GM04503 (cell line): ENCODE measurements at regions not wholly inside any gene's neighbourhood (a gene's known extent, or its start where the extent isn't known, plus 50 kb on each side); places are given as distances from the start of the nearest gene placed in this dataset.

Source experiments
- DNase-seq: peaks from one replicate; pipeline ENCODE4 v3.0.0-alpha.2; 2012; ENCODE audit warnings: low read depth

DNA sequence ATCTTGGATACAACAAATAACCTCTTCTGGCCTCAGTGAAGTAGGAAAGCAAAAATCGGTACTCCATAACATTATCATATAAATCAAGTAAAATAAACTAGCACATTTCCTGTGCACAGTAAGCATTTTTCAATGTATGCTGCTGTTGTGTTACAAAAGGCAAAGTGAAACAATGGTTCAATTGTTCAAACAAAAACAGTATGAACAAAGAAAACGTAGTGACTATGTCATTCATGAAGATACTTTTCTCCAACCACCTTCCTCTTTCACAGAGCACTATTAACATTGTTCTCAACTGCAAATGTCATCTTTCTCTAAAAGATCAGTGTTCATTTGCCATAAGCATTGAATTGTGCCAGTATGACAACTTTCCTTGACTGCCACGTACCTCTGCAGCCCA is 318.6 kb upstream of the PRDM1 start:
- DNase-seq: no peak

DNA sequence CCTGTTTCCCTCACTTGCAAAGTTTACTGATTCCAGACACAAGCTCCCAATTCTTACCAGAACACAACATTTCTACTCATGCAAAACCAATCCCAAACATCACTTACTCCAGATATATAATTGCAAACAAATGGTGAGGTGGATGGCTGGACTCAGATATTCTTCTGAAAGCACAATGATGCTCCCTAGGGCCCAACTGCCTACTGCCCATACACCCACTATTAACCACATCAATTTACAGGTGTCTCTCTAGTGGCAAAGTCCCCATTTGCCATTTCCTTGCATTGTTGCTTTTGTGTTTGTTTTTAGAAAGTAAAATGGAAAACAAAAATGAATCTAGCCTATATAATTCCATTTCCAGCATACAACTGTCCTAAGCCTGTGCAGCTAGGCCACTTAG is 320.9 kb upstream of the PRDM1 start:
- DNase-seq: no peak

- no peak for DNase-seq
These were observed 321.8 kb upstream of the PRDM1 start for GRCh38 chr6:105764315-105764714.

DNA sequence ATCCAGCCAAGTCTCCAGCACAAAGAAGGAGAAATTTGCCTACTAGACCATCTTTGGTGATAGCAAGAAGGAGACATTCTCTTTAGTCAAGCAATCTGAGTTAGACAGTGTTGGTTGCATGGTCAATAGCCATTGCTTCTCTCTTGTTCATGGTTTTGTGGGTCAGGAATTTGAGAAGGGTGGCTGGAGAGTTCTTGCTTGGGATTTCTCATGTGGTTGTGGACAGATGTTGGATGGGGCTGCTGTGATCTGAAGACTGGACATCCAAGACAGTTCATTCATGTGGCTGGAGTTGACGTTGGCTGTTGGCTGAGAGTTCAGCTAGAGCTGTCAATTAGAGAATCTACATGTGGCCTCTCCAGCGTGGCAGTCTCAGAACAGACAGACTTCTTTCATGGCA is 322.3 kb upstream of the PRDM1 start:
- DNase-seq: no peak

DNA sequence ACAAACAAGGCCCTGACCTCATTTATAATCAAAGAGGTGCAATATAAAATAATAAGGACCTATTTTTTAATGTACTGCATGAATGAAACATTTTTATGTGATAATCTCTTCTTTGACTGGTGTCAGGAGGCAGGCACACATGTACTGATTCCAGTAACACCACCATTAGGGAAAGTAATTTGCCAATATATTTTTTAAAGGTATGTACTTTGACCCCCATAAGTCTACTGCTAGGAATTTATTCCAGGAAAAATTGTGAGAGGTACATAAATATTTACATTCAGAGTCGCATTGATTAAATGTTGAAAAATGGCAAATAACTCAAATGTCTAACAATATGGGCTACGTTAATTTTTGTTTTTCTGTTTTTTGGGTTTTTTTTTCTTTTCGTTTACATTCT is 325.4 kb upstream of the PRDM1 start:
- no peak for DNase-seq

DNA sequence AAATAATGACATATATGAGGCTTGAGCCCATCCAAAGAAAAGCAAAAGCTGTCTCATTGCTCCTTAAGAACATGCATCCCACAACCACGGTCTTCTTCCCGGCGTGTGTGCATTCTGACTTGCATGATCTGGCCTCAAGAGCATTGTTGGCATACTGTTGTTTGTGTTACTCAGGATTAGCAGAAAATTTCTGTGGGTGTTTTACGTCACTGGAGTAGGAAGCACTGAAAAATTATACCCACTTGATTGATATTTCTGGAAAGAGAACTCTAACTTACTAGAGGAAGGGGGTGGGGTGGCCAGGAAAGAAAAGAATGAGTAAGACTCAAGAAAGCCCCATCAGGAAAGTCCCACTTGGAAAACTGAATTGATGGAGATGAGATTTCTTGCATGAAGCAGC is 326.2 kb upstream of the PRDM1 start:
- no peak for DNase-seq

DNA sequence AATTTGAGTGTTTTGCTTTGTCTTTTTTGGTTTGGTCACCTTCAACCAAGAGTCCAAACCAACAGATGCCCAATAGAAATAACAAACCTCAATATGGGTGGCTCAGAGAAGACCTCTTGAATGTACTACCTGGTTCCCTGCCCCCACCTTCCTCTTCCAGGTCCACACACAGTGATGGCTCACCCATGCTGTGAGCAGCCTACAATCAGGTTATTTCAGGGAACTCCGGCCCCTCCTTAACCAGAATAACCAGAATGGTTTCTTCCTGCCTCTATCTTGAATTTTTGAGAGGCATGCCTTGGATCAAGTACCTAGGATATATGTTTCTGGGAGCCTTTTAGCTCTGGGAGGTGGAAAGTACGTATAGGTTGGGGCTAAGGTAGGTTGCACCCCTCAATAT is 327.1 kb upstream of the PRDM1 start:
- DNase-seq: no peak

GRCh38 chr6:105757512-105758200 is 328.5 kb upstream of the PRDM1 start:
- no peak for DNase-seq

GRCh38 chr6:105755885-105756284 is 330.3 kb upstream of the PRDM1 start:
- DNase-seq: no peak

GRCh38 chr6:105753620-105754211 is 332.4 kb upstream of the PRDM1 start:
- no peak for DNase-seq

DNA sequence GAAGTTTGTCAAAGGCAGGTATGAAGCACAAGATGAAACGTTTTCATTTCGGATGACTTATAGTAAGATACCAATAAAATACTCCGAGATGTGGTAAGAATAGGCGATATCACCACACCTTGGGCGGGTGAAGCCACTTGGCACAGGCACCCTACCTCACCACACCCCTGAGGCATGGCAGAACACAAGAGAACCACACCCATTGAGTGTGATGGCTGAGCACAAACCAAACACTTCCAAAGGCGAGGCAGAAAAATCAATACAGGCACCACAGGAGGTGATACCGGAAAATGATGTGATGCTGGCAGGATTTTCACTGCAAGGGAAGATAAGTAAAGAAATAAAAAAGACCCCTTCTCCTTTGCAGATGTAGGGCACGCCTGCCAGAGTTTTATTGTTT is 332.9 kb upstream of the PRDM1 start:
- no peak for DNase-seq

- DNase-seq: no peak
These were observed 336.0 kb upstream of the PRDM1 start for GRCh38 chr6:105750089-105750488.

GRCh38 chr6:105748737-105749161 is 337.4 kb upstream of the PRDM1 start:
- no peak for DNase-seq

GRCh38 chr6:105747823-105748405 is 338.2 kb upstream of the PRDM1 start:
- no peak for DNase-seq

- no peak for DNase-seq
These were observed 339.6 kb upstream of the PRDM1 start for GRCh38 chr6:105746509-105746908.

DNA sequence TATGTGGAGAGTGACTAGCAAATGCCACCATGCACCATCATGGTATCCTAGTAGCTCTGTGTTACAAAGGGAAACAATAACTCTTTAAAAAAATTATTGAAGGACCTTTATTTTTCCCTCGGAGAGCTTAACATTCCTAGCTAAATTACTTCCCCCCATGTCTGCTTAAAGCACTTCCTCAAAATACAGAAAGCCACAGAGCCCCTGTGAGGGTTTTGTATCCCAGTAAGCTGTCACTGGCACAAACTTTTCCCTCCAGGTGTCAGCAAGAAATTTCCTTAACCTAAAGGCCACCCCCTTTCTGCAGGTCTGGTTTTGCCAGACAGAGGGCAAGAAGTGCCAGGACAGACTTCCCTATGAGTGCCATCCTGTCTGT is 340.0 kb upstream of the PRDM1 start:
- no peak for DNase-seq

- DNase-seq: no peak
These were observed 340.5 kb upstream of the PRDM1 start for GRCh38 chr6:105745464-105746129.

GRCh38 chr6:105744815-105745214 is 341.3 kb upstream of the PRDM1 start:
- no peak for DNase-seq

DNA sequence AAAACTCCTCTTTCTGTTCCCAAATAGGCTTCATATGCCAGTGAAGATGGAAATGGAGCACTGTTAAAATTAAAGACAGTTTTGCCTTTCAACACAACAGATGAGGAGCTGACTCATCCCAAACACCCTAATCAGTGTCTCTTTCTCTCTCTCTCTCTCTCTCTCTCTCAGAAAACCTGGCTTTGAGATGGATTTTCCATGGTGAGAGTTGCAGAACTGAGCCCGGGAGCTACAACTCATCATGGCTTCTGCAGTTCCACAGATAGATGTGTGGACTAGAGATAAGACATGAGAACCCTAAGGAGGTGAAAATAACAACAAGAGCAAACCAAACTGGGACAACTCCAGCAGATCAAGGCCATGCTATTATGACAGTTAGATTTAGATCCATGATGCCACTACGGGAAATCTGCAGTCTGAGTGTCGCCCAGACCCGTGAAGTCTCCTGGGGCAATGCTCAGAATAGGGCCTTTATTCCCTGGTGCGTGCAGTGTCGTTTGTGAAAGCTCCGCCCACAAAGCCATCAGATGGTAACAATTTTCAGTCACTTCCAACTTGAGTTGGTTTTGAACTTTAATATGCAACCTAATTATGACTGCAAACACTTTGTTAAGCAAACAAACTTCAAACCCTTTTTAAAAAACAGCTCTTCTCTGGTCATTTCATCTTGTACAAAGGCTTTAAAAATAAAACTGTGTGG is 338.2 kb upstream of the PREP start:
- no peak for DNase-seq

DNA sequence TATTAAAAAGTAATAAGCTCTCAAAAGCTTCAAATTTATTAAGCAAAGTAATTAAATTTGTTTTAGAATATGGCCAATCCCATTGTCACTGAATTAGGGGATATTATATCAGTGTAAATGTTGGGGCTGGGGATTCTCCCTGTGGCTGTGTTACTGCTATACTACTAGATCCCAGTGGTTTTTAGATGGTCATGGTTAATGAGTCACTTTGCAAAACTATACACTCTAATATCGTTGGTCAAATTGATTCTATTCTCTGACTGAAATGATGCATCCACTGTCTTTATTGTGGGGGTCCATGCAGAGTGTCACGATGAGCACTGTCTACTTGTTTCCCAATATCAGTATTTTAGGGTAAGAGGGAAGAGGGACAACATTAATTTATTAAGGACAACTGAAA is 336.9 kb upstream of the PREP start:
- DNase-seq: no peak

DNA sequence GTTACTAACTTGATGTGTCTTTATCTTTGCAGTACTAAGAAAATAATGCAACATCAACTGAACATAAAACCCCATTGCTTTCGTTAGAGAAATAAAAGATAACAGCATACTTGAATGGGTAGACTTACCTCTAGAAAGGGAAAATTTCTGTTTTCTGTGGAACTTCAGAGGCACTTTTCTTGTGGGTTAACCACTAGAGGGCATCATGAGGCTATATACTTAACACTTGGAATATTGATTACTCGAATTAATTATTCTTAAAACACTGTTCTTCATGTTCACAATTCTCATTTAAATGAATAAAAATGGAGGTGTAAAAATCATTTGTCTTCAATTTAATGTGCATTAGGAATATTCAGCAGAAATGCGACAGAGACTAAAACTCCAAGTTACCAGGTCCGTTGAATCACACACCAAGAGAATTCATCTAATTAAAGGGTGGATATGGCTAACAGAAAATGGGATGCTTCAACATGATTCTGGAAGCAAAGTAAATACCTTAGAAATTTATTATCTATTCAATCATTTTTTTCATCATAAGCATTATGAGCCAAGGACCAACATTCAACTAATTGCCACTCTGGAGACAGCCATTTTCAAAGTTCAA is 330.8 kb upstream of the PREP start:
- no peak for DNase-seq

GRCh38 chr6:105728995-105729394 is 326.1 kb upstream of the PREP start:
- DNase-seq: no peak
